ENCODE measurements at regions not wholly inside any gene's neighbourhood (a gene's known extent, or its start where the extent isn't known, plus 50 kb on each side); places are given as distances from the start of the nearest gene placed in this dataset.
"Not testable (repeated sequence)": the region's sequence is repeated elsewhere in the genome, so short reads cannot be mapped to it uniquely, and the experiment has no call there.

DNA sequence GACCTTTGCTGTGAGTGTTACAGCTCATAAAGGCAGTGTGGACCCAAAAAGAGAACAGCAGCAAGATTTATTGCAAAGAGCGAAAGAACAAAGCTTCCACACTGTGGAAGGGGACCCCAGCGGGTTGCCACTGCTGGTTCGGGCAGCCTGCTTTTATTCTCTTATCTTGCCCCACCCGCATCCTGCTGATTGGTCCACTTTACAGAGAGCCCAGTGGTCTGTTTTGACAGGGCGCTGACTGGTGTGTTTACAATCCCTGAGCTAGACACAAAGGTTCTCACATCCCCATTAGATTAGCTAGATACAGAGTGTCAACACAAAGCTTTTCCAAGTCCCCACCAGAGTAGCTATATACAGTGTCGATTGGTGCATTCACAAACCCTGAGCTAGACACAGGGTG is 1187.5 kb downstream of the NXPH1 start:
- not testable (repeated sequence) for TF ChIP-seq EZH2 (IDR thresholded peaks at IDR 0.05; ENCODE audit: low read depth)
- TF ChIP-seq, protein P1, sequence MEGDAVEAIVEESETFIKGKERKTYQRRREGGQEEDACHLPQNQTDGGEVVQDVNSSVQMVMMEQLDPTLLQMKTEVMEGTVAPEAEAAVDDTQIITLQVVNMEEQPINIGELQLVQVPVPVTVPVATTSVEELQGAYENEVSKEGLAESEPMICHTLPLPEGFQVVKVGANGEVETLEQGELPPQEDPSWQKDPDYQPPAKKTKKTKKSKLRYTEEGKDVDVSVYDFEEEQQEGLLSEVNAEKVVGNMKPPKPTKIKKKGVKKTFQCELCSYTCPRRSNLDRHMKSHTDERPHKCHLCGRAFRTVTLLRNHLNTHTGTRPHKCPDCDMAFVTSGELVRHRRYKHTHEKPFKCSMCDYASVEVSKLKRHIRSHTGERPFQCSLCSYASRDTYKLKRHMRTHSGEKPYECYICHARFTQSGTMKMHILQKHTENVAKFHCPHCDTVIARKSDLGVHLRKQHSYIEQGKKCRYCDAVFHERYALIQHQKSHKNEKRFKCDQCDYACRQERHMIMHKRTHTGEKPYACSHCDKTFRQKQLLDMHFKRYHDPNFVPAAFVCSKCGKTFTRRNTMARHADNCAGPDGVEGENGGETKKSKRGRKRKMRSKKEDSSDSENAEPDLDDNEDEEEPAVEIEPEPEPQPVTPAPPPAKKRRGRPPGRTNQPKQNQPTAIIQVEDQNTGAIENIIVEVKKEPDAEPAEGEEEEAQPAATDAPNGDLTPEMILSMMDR (conservative IDR thresholded peaks at IDR 0.05), result not testable (repeated sequence)
